ENCODE measurements at regions not wholly inside any gene's neighbourhood (a gene's known extent, or its start where the extent isn't known, plus 50 kb on each side); places are given as distances from the start of the nearest gene placed in this dataset.

GRCh38 chr2:240296476-240297255 is 138.8 kb upstream of the GPC1 start:
- Histone ChIP-seq H3K4ac (replicated peaks; ENCODE audit: insufficient read length, low read depth, low read length) (no peak overlapping the region), H4K8ac (ENCODE audit: extremely low read depth, insufficient read depth, low read length) (peak overlapping the region; percentile 72), H2BK15ac (ENCODE audit: low read length) (no peak overlapping the region), H2BK120ac (replicated peaks; ENCODE audit: low read depth, low read length) (no peak overlapping the region), H2BK20ac (ENCODE audit: low read length) (no peak overlapping the region), H3K14ac (ENCODE audit: insufficient read length) (no peak overlapping the region), H3K4me3 (ENCODE audit: extremely low read depth in 1 of 4, insufficient read depth in 2 of 4, low read depth in 3 of 4, low read length in 4 of 4) (no peak overlapping the region), H3K4me2 (ENCODE audit: insufficient read depth in 1 of 2, low read depth in 2 of 2, low read length in 2 of 2) (no peak overlapping the region), H4K5ac (ENCODE audit: insufficient read length, low read depth, low read length) (no peak overlapping the region), H4K20me1 (replicated peaks in 1 of 2; ENCODE audit: control insufficient read depth in 1 of 2, insufficient read depth in 2 of 2, low read length in 2 of 2) (no peaks in the 10 kb centered on the region), H3K36me3 (ENCODE audit: control insufficient read depth in 2 of 4, insufficient read depth in 4 of 4, low read length in 3 of 4) (no peaks in the 10 kb centered on the region), H2AK5ac (ENCODE audit: low read depth, low read length) (no peak overlapping the region), H3K23ac (ENCODE audit: insufficient read length) (no peak overlapping the region), H3K9me3 (ENCODE audit: insufficient read depth in 2 of 2, low read depth in 1 of 2, low read length in 1 of 2) (no peaks in the 10 kb centered on the region), H2AFZ (ENCODE audit: low read length) (no peak overlapping the region), H3K79me2 (ENCODE audit: control insufficient read depth in 1 of 2, insufficient read depth in 2 of 2, low read length in 2 of 2) (no peaks in the 10 kb centered on the region), H2BK12ac (ENCODE audit: low read depth, low read length) (no peak overlapping the region), H3K9ac (replicated peaks in 1 of 4; ENCODE audit: extremely low read depth in 1 of 4, low read depth in 3 of 4, low read length in 3 of 4) (no peak overlapping the region), H3K27me3 (replicated peaks in 1 of 4; ENCODE audit: control insufficient read depth in 3 of 4, extremely low read depth in 1 of 4, insufficient read depth in 3 of 4, low read length in 3 of 4) (no peaks in the 10 kb centered on the region), H4K91ac (replicated peaks; ENCODE audit: insufficient read length, low read length) (no peak overlapping the region), H3K27ac (ENCODE audit: low read depth, low read length) (no peak overlapping the region), H3K79me1 (ENCODE audit: low read depth, low read length) (no peaks in the 10 kb centered on the region), H3K4me1 (replicated peaks in 1 of 4; ENCODE audit: control insufficient read depth in 3 of 4, insufficient read depth in 4 of 4, low read length in 3 of 4) (peaks cover 0 to 12% (median 7%) of the 10 kb centered on the region in 4 experiments; a peak in 5 of 7 replicates), H3K23me2 (ENCODE audit: low read depth, low read length) (no peaks in the 10 kb centered on the region), H2BK5ac (ENCODE audit: low read depth, low read length) (no peak overlapping the region), H3K18ac (ENCODE audit: extremely low read depth, low read length) (no peak overlapping the region; the same call in 1 of the 2 replicates), H3K56ac (replicated peaks; ENCODE audit: insufficient read length, low read depth, low read length) (no peak overlapping the region)
- TF ChIP-seq ATF3 (IDR thresholded peaks at IDR 0.05; ENCODE audit: insufficient read depth, low read depth, low read length), result no peak
- TF ChIP-seq BRCA1 (IDR thresholded peaks at IDR 0.05; ENCODE audit: low read depth, low read length), result no peak
- TF ChIP-seq CBX8 (IDR thresholded peaks at IDR 0.05; ENCODE audit: borderline replicate concordance, low read depth, low read length), result no peak
- CTCF ChIA-PET (ENCODE audit: partially characterized antibody), result no interaction called here
- DNase-seq (ENCODE audit: low read depth in 1 of 2, low spot score in 2 of 2) (no peak), FAIRE-seq (no peak)
- POLR2A ChIA-PET (ENCODE audit: partially characterized antibody), result no interaction called here
- 83% methylated on average over 10 of the region's 16 CpGs; no CpG with 5 or more reads in 1 of the 2 experiments for WGBS, 2 experiments (ENCODE audit: extremely low coverage in 1 of 2, insufficient coverage in 1 of 2, insufficient read length in 1 of 2, insufficient replicate concordance in 2 of 2, low coverage in 1 of 2, low lambda C conversion rate in 2 of 2, missing lambda C conversion rate in 1 of 2)

All from H1 (cell line).